GM06990 (cell line): ENCODE measurements at regions not wholly inside any gene's neighbourhood (a gene's known extent, or its start where the extent isn't known, plus 50 kb on each side); places are given as distances from the start of the nearest gene placed in this dataset.

Experiments used
- DNase-seq: peaks from one replicate; pipeline ENCODE4 v3.0.0-alpha.2; 2011; ENCODE audit not compliant: insufficient read length; ENCODE audit errors: extremely low read depth
- H3K27me3 ChIP-seq: replicated peaks from 2 replicates; pipeline ENCODE4 v1.6.0; 2011; ENCODE audit warnings: low read length; ENCODE audit not compliant: control insufficient read depth, insufficient read depth
- H3K36me3 ChIP-seq: 2 replicates; pipeline ENCODE4 v1.5.1; 2011; ENCODE audit warnings: low read length; ENCODE audit not compliant: control insufficient read depth, insufficient read depth
- H3K4me3 ChIP-seq: replicated peaks from 2 replicates; pipeline ENCODE4 v1.5.1; 2011; ENCODE audit warnings: low read depth, mild to moderate bottlenecking, control low read depth, low read length
- CTCF ChIP-seq: IDR thresholded peaks from 2 replicates; pipeline ENCODE4 v1.5.1; 2011; ENCODE audit warnings: low read length, control low read depth, mild to moderate bottlenecking, inconsistent platforms; ENCODE audit not compliant: insufficient read depth, poor library complexity, severe bottlenecking

GRCh38 chr11:90274362-90274761, 51.5 kb upstream of the CHORDC1 start:
- H3K36me3 ChIP-seq = no peaks in the 10 kb centered on the region
- TF ChIP-seq CTCF = no peak
- no peak for DNase-seq

More at GRCh38 chr11:90274362-90274761, 51.5 kb upstream of the CHORDC1 start:
- Histone ChIP-seq H3K27me3 (no peaks in the 10 kb centered on the region), H3K4me3 (no peak overlapping the region)
